ENCODE measurements at regions not wholly inside any gene's neighbourhood (a gene's known extent, or its start where the extent isn't known, plus 50 kb on each side); places are given as distances from the start of the nearest gene placed in this dataset.

DNA sequence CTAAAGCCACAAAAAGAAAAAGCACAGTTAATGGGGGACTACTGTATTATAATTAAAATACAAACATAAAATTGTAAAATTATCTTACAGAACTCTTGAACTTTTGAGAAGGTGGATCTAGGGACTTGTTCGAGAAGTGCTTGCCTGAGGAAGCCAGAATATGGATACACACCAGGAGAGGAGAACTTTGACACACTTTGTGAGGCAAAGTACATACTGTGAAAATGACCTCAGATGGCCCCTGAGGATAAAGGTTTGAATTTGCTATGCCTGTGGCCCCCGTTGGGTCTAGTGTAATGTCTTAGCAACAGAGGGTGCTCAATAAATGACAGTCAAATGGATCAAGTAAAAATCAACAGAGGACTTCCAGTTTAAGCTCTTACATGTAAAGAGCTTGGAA, 148.2 kb upstream of the CYP1B1 start:
- TF ChIP-seq, protein P1, sequence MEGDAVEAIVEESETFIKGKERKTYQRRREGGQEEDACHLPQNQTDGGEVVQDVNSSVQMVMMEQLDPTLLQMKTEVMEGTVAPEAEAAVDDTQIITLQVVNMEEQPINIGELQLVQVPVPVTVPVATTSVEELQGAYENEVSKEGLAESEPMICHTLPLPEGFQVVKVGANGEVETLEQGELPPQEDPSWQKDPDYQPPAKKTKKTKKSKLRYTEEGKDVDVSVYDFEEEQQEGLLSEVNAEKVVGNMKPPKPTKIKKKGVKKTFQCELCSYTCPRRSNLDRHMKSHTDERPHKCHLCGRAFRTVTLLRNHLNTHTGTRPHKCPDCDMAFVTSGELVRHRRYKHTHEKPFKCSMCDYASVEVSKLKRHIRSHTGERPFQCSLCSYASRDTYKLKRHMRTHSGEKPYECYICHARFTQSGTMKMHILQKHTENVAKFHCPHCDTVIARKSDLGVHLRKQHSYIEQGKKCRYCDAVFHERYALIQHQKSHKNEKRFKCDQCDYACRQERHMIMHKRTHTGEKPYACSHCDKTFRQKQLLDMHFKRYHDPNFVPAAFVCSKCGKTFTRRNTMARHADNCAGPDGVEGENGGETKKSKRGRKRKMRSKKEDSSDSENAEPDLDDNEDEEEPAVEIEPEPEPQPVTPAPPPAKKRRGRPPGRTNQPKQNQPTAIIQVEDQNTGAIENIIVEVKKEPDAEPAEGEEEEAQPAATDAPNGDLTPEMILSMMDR (conservative IDR thresholded peaks at IDR 0.05; ENCODE audit: low read depth in 2 of 2) = no peak
- TF ChIP-seq CREB1 (CRISPR knock-in tag; IDR thresholded peaks at IDR 0.05; ENCODE audit: low read depth) = no peak
- no peak for TF ChIP-seq REST (IDR thresholded peaks at IDR 0.05; ENCODE audit: unreplicated experiment)
- TF ChIP-seq, protein P2, sequence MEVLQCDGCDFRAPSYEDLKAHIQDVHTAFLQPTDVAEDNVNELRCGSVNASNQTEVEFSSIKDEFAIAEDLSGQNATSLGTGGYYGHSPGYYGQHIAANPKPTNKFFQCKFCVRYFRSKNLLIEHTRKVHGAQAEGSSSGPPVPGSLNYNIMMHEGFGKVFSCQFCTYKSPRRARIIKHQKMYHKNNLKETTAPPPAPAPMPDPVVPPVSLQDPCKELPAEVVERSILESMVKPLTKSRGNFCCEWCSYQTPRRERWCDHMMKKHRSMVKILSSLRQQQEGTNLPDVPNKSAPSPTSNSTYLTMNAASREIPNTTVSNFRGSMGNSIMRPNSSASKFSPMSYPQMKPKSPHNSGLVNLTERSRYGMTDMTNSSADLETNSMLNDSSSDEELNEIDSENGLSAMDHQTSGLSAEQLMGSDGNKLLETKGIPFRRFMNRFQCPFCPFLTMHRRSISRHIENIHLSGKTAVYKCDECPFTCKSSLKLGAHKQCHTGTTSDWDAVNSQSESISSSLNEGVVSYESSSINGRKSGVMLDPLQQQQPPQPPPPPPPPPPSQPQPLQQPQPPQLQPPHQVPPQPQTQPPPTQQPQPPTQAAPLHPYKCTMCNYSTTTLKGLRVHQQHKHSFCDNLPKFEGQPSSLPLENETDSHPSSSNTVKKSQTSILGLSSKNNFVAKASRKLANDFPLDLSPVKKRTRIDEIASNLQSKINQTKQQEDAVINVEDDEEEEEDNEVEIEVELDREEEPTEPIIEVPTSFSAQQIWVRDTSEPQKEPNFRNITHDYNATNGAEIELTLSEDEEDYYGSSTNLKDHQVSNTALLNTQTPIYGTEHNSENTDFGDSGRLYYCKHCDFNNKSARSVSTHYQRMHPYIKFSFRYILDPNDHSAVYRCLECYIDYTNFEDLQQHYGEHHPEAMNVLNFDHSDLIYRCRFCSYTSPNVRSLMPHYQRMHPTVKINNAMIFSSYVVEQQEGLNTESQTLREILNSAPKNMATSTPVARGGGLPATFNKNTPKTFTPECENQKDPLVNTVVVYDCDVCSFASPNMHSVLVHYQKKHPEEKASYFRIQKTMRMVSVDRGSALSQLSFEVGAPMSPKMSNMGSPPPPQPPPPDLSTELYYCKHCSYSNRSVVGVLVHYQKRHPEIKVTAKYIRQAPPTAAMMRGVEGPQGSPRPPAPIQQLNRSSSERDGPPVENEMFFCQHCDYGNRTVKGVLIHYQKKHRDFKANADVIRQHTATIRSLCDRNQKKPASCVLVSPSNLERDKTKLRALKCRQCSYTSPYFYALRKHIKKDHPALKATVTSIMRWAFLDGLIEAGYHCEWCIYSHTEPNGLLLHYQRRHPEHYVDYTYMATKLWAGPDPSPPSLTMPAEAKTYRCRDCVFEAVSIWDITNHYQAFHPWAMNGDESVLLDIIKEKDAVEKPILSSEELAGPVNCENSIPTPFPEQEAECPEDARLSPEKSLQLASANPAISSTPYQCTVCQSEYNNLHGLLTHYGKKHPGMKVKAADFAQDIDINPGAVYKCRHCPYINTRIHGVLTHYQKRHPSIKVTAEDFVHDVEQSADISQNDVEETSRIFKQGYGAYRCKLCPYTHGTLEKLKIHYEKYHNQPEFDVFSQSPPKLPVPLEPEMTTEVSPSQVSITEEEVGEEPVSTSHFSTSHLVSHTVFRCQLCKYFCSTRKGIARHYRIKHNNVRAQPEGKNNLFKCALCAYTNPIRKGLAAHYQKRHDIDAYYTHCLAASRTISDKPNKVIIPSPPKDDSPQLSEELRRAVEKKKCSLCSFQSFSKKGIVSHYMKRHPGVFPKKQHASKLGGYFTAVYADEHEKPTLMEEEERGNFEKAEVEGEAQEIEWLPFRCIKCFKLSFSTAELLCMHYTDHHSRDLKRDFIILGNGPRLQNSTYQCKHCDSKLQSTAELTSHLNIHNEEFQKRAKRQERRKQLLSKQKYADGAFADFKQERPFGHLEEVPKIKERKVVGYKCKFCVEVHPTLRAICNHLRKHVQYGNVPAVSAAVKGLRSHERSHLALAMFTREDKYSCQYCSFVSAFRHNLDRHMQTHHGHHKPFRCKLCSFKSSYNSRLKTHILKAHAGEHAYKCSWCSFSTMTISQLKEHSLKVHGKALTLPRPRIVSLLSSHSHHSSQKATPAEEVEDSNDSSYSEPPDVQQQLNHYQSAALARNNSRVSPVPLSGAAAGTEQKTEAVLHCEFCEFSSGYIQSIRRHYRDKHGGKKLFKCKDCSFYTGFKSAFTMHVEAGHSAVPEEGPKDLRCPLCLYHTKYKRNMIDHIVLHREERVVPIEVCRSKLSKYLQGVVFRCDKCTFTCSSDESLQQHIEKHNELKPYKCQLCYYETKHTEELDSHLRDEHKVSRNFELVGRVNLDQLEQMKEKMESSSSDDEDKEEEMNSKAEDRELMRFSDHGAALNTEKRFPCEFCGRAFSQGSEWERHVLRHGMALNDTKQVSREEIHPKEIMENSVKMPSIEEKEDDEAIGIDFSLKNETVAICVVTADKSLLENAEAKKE (CRISPR knock-in tag; IDR thresholded peaks at IDR 0.05) = no peak
- TF ChIP-seq POLR2AphosphoS5 (IDR thresholded peaks at IDR 0.05; ENCODE audit: low read depth) = no peak
- no peak for TF ChIP-seq JUNB (IDR thresholded peaks at IDR 0.05; ENCODE audit: unreplicated experiment)
- no peak for TF ChIP-seq EZH2phosphoT487 (IDR thresholded peaks at IDR 0.05; ENCODE audit: unreplicated experiment)
- no peak for TF ChIP-seq EZH2 (IDR thresholded peaks at IDR 0.05; ENCODE audit: low read depth, unreplicated experiment)
- no peak for TF ChIP-seq STAT1 (IDR thresholded peaks at IDR 0.05; ENCODE audit: unreplicated experiment)
- TF ChIP-seq ZNF114 (CRISPR knock-in tag; IDR thresholded peaks at IDR 0.05) = no peak
- TF ChIP-seq, protein P3, sequence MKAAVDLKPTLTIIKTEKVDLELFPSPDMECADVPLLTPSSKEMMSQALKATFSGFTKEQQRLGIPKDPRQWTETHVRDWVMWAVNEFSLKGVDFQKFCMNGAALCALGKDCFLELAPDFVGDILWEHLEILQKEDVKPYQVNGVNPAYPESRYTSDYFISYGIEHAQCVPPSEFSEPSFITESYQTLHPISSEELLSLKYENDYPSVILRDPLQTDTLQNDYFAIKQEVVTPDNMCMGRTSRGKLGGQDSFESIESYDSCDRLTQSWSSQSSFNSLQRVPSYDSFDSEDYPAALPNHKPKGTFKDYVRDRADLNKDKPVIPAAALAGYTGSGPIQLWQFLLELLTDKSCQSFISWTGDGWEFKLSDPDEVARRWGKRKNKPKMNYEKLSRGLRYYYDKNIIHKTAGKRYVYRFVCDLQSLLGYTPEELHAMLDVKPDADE (IDR thresholded peaks at IDR 0.05) = no peak
- TF ChIP-seq ZNF331 (CRISPR knock-in tag; IDR thresholded peaks at IDR 0.05; ENCODE audit: low read depth) = no peak

All from GM23338 (cell line).